GM23338 (cell line): ENCODE measurements at regions not wholly inside any gene's neighbourhood (a gene's known extent, or its start where the extent isn't known, plus 50 kb on each side); places are given as distances from the start of the nearest gene placed in this dataset.

Source experiments
- ATAC-seq: fragments of 200-7000 bp; cut with Tn5 transposase; 3 replicates; pipeline ENCODE4 v1.9.1; 2020
- DNase-seq: peaks from one replicate; pipeline ENCODE4 v3.0.0-alpha.2; 2015; ENCODE audit warnings: low spot score
- H2AFZ ChIP-seq: fragments of 200-600 bp; sonication (generic); 2 replicates; pipeline ENCODE4 v1.8.0; 2016; ENCODE audit warnings: antibody characterized with exemption, mild to moderate bottlenecking, moderate library complexity
- H3F3A ChIP-seq: fragments of 200-600 bp; sonication (generic); replicated peaks from 2 replicates; pipeline ENCODE4 v1.8.0; 2017; ENCODE audit warnings: antibody characterized with exemption, mixed run types, low read depth
- H3K27ac ChIP-seq: fragments of 200-600 bp; sonication (generic); 2 replicates; pipeline ENCODE4 v1.6.1; 2016; ENCODE audit warnings: low read depth
- H3K27me3 ChIP-seq: fragments of 200-600 bp; sonication (generic); 2 replicates; pipeline ENCODE4 v1.8.0; 2016; ENCODE audit warnings: mild to moderate bottlenecking, mixed run types, moderate library complexity; ENCODE audit not compliant: insufficient read depth
- H3K36me3 ChIP-seq: fragments of 200-600 bp; sonication (generic); 2 replicates; pipeline ENCODE4 v1.8.0; 2016; ENCODE audit warnings: mild to moderate bottlenecking; ENCODE audit not compliant: insufficient read depth
- H3K4me1 ChIP-seq: fragments of 200-600 bp; sonication (generic); 2 replicates; pipeline ENCODE4 v1.8.0; 2016; ENCODE audit warnings: mild to moderate bottlenecking, moderate library complexity; ENCODE audit not compliant: insufficient read depth
- H3K4me2 ChIP-seq: fragments of 200-600 bp; sonication (generic); 2 replicates; pipeline ENCODE4 v1.7.1; 2017; ENCODE audit warnings: mixed run types
- H3K4me3 ChIP-seq: fragments of 200-600 bp; sonication (generic); 2 replicates; pipeline ENCODE4 v1.6.1; 2016; ENCODE audit warnings: mixed run types
- H3K79me2 ChIP-seq: fragments of 200-600 bp; sonication (generic); replicated peaks from 2 replicates; pipeline ENCODE4 v1.8.0; 2017; ENCODE audit warnings: mild to moderate bottlenecking; ENCODE audit not compliant: insufficient read depth
- H3K9me2 ChIP-seq: fragments of 200-600 bp; sonication (generic); 2 replicates; pipeline ENCODE4 v1.8.0; 2017; ENCODE audit not compliant: insufficient read depth
- H4K20me1 ChIP-seq: fragments of 200-600 bp; sonication (generic); replicated peaks from 2 replicates; pipeline ENCODE4 v1.8.0; 2017; ENCODE audit warnings: mild to moderate bottlenecking; ENCODE audit not compliant: insufficient read depth
- H3K27ac Mint-ChIP-seq: 2 replicates; pipeline ENCODE4 v1.8.0; 2020; ENCODE audit warnings: inconsistent platforms, mild to moderate bottlenecking, moderate library complexity, mixed read lengths
- H3K27me3 Mint-ChIP-seq: 3 replicates; pipeline ENCODE4 v1.8.0; 2022; ENCODE audit warnings: low read depth, mild to moderate bottlenecking, moderate library complexity, mixed read lengths, inconsistent platforms; ENCODE audit not compliant: insufficient read depth, poor library complexity
- H3K36me3 Mint-ChIP-seq: 3 replicates; pipeline ENCODE4 v1.8.0; 2021; ENCODE audit warnings: low read depth, mild to moderate bottlenecking, inconsistent platforms, moderate library complexity, mixed read lengths
- H3K4me1 Mint-ChIP-seq: 3 replicates; pipeline ENCODE4 v1.8.0; 2020; ENCODE audit warnings: mild to moderate bottlenecking, inconsistent platforms, mixed read lengths
- H3K4me3 Mint-ChIP-seq: 3 replicates; pipeline ENCODE4 v1.8.0; 2021; ENCODE audit warnings: moderate library complexity, mild to moderate bottlenecking, inconsistent platforms, mixed read lengths
- H3K9me3 Mint-ChIP-seq: 3 replicates; pipeline ENCODE4 v1.8.0; 2020; ENCODE audit warnings: moderate library complexity, mild to moderate bottlenecking, inconsistent platforms, mixed read lengths
- CREB1 ChIP-seq: fragments of 250-450 bp; sonication (Bioruptor Pico); IDR thresholded peaks from 2 replicates; pipeline ENCODE4 v1.5.0; 2020; ENCODE audit warnings: low read depth, mild to moderate bottlenecking, moderate library complexity
- CTCF ChIP-seq, 2 experiments: fragments of 200-600 bp in 1 of 2; sonication (generic) in 1 of 2; conservative IDR thresholded peaks; 2 replicates each; pipeline versions ENCODE4 v1.5.1 to v1.6.1; 2016 to 2017; ENCODE audit warnings: antibody characterized with exemption in 2 of 2, low read depth in 2 of 2, mild to moderate bottlenecking in 2 of 2, moderate library complexity in 1 of 2
- ETS1 ChIP-seq: IDR thresholded peaks from 2 replicates; pipeline ENCODE4 v1.6.1; 2016; ENCODE audit warnings: antibody characterized with exemption
- EZH2 ChIP-seq: fragments of 200-600 bp; sonication (generic); IDR thresholded peaks from one replicate; pipeline ENCODE4 v1.8.0; 2017; ENCODE audit warnings: antibody characterized with exemption, mild to moderate bottlenecking, low read depth; ENCODE audit not compliant: unreplicated experiment
- EZH2phosphoT487 ChIP-seq: fragments of 200-600 bp; sonication (generic); IDR thresholded peaks from one replicate; pipeline ENCODE4 v1.8.1; 2018; ENCODE audit warnings: antibody characterized with exemption; ENCODE audit not compliant: unreplicated experiment
- JUNB ChIP-seq: IDR thresholded peaks from one replicate; pipeline ENCODE4 v1.6.1; 2016; ENCODE audit warnings: antibody characterized with exemption; ENCODE audit not compliant: unreplicated experiment
- NANOG ChIP-seq: IDR thresholded peaks from 2 replicates; pipeline ENCODE4 v1.6.1; 2016; ENCODE audit warnings: antibody characterized with exemption, borderline replicate concordance
- POLR2AphosphoS5 ChIP-seq: IDR thresholded peaks from 2 replicates; pipeline ENCODE4 v1.6.1; 2016; ENCODE audit warnings: antibody characterized with exemption, low read depth
- REST ChIP-seq: IDR thresholded peaks from one replicate; pipeline ENCODE4 v1.6.1; 2018; ENCODE audit warnings: antibody characterized with exemption; ENCODE audit not compliant: unreplicated experiment
- STAT1 ChIP-seq: IDR thresholded peaks from one replicate; pipeline ENCODE4 v1.6.1; 2016; ENCODE audit warnings: antibody characterized with exemption; ENCODE audit not compliant: unreplicated experiment
- ZNF114 ChIP-seq: fragments of 250-450 bp; sonication (Bioruptor Pico); IDR thresholded peaks from 2 replicates; pipeline ENCODE4 v1.5.0; 2020; ENCODE audit warnings: mild to moderate bottlenecking, moderate library complexity
- ZNF331 ChIP-seq: fragments of 250-450 bp; sonication (Bioruptor Pico); IDR thresholded peaks from 2 replicates; pipeline ENCODE4 v1.5.0; 2020; ENCODE audit warnings: low read depth, mild to moderate bottlenecking, moderate library complexity
- ZNF462 ChIP-seq: fragments of 250-450 bp; sonication (Bioruptor Pico); IDR thresholded peaks from 2 replicates; pipeline ENCODE4 v1.5.0; 2020; ENCODE audit warnings: mild to moderate bottlenecking, moderate library complexity

- TF ChIP-seq ZNF462 (CRISPR knock-in tag) (no peak), CREB1 (CRISPR knock-in tag) (no peak), REST (no peak), EZH2 (no peak), ETS1 (no peak), JUNB (no peak), CTCF (conservative IDR thresholded peaks at IDR 0.05; ENCODE audit: low read depth in 2 of 2) (no peak), ZNF114 (no peak), STAT1 (no peak), POLR2AphosphoS5 (no peak), EZH2phosphoT487 (no peak), NANOG (no peak), ZNF331 (CRISPR knock-in tag) (no peak)
- no peak overlapping the region for H2AFZ ChIP-seq
- ATAC-seq (no peak), DNase-seq (no peak)
- H3K27me3 ChIP-seq: no peaks in the 10 kb centered on the region
- no peaks in the 10 kb centered on the region for H3K79me2 ChIP-seq
- no peak overlapping the region for H3K27ac ChIP-seq
- no peak overlapping the region for H3K4me3 ChIP-seq
- no peak overlapping the region for H3K27ac Mint-ChIP-seq
- H3K4me2 ChIP-seq: no peak overlapping the region
- no peaks in the 10 kb centered on the region for H3K36me3 Mint-ChIP-seq
- H3K4me1 ChIP-seq: no peaks in the 10 kb centered on the region
- no peaks in the 10 kb centered on the region for H3K27me3 Mint-ChIP-seq
- H3K36me3 ChIP-seq: no peaks in the 10 kb centered on the region
- H3K4me3 Mint-ChIP-seq: no peak overlapping the region
- H3K9me3 Mint-ChIP-seq: no peaks in the 10 kb centered on the region
- H3K4me1 Mint-ChIP-seq: no peaks in the 10 kb centered on the region
- H3F3A ChIP-seq: no peaks in the 10 kb centered on the region
- no peaks in the 10 kb centered on the region for H4K20me1 ChIP-seq
- no peaks in the 10 kb centered on the region for H3K9me2 ChIP-seq
Measured at GRCh38 chr4:160182727-160183126, 1079.8 kb downstream of the RAPGEF2 start.
